ENCODE measurements at regions not wholly inside any gene's neighbourhood (a gene's known extent, or its start where the extent isn't known, plus 50 kb on each side); places are given as distances from the start of the nearest gene placed in this dataset.

DNA sequence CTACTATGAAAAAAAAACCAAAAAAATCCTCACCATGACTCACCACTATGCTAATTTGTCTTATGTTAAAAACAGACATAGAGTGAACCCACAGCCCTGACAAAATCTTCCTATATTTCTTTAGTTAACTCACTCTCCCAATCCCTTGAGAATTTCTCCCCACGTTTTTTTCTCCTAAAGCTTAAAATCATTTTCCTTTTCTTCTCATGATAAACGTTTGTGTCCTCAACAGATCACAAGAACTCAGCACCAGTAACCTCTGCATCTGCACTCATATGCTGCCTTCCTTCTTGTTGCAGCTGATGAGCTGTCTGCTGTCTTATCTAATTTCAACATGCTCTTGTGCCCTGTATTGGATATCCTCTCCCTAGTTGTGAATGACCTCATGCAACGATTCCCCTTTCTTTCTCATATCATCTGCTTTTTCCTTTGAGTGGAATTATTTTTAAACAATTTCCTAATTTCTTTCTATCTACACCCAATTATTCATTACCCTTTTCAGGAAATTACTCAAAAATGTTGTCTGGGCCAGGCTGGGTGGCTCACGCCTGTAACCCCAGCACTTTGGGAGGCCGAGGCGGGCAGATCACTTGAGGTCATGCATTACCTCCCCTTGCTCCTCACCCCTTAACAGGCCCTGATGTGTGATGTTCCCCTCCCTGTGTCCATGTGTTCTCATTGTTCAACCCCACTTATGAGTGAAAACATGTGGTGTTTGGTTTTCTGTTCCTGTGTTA lies 427.5 kb upstream of the MGAT4C start:
- no peaks in the 10 kb centered on the region for H3K79me2 ChIP-seq (replicated peaks; ENCODE audit: insufficient read depth, low read length)
- TF ChIP-seq RAD21 (conservative IDR thresholded peaks at IDR 0.05): no peak
- TF ChIP-seq MXI1 (conservative IDR thresholded peaks at IDR 0.05; ENCODE audit: poor library complexity, severe bottlenecking): no peak
- no peak for TF ChIP-seq POLR2AphosphoS5 (IDR thresholded peaks at IDR 0.05)
- TF ChIP-seq, protein P1, sequence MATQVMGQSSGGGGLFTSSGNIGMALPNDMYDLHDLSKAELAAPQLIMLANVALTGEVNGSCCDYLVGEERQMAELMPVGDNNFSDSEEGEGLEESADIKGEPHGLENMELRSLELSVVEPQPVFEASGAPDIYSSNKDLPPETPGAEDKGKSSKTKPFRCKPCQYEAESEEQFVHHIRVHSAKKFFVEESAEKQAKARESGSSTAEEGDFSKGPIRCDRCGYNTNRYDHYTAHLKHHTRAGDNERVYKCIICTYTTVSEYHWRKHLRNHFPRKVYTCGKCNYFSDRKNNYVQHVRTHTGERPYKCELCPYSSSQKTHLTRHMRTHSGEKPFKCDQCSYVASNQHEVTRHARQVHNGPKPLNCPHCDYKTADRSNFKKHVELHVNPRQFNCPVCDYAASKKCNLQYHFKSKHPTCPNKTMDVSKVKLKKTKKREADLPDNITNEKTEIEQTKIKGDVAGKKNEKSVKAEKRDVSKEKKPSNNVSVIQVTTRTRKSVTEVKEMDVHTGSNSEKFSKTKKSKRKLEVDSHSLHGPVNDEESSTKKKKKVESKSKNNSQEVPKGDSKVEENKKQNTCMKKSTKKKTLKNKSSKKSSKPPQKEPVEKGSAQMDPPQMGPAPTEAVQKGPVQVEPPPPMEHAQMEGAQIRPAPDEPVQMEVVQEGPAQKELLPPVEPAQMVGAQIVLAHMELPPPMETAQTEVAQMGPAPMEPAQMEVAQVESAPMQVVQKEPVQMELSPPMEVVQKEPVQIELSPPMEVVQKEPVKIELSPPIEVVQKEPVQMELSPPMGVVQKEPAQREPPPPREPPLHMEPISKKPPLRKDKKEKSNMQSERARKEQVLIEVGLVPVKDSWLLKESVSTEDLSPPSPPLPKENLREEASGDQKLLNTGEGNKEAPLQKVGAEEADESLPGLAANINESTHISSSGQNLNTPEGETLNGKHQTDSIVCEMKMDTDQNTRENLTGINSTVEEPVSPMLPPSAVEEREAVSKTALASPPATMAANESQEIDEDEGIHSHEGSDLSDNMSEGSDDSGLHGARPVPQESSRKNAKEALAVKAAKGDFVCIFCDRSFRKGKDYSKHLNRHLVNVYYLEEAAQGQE (IDR thresholded peaks at IDR 0.05; ENCODE audit: borderline replicate concordance): no peak
- no peak for TF ChIP-seq EP300 (conservative IDR thresholded peaks at IDR 0.05; ENCODE audit: poor library complexity, severe bottlenecking)
- TF ChIP-seq EZH2 (IDR thresholded peaks at IDR 0.05; ENCODE audit: borderline replicate concordance, insufficient read depth, low read length, poor library complexity, severe bottlenecking): no peak
- TF ChIP-seq CTCF (IDR thresholded peaks at IDR 0.05; ENCODE audit: poor library complexity, severe bottlenecking): no peak
- TF ChIP-seq SMC3 (conservative IDR thresholded peaks at IDR 0.05; ENCODE audit: poor library complexity): no peak
- no peak for TF ChIP-seq TAF1 (IDR thresholded peaks at IDR 0.05; ENCODE audit: low read depth)
- H3K9me2 ChIP-seq (ENCODE audit: insufficient read depth, low read length): no peaks in the 10 kb centered on the region
- H3F3A ChIP-seq (ENCODE audit: insufficient read depth, low read length, poor library complexity, severe bottlenecking): no peaks in the 10 kb centered on the region
- H3K36me3 ChIP-seq (ENCODE audit: insufficient read depth, low read length): no peaks in the 10 kb centered on the region
- no peak overlapping the region for H3K9ac ChIP-seq (ENCODE audit: low read length)
- H3K9me3 ChIP-seq (ENCODE audit: low read length): no peaks in the 10 kb centered on the region
- no peak overlapping the region for H2AFZ ChIP-seq (ENCODE audit: low read depth, low read length)
- H3K27ac ChIP-seq (ENCODE audit: low read length): no peak overlapping the region
- no peak overlapping the region for H3K4me2 ChIP-seq (ENCODE audit: low read length)
- no peak overlapping the region for H3K4me3 ChIP-seq (ENCODE audit: low read length)
- H3K27me3 ChIP-seq (ENCODE audit: insufficient read depth, low read depth, low read length): no peaks in the 10 kb centered on the region
- H4K20me1 ChIP-seq (ENCODE audit: insufficient read depth): no peaks in the 10 kb centered on the region

- Histone ChIP-seq H3K4me3 (ENCODE audit: low read length) (no peak overlapping the region), H3K27me3 (ENCODE audit: insufficient read depth, low read depth, low read length) (no peaks in the 10 kb centered on the region), H3K9ac (ENCODE audit: low read length) (no peak overlapping the region), H3K4me2 (ENCODE audit: low read length) (no peak overlapping the region), H3K27ac (ENCODE audit: low read length) (no peak overlapping the region), H3K9me2 (ENCODE audit: insufficient read depth, low read length) (no peaks in the 10 kb centered on the region), H4K20me1 (ENCODE audit: insufficient read depth) (no peaks in the 10 kb centered on the region), H2AFZ (ENCODE audit: low read depth, low read length) (no peak overlapping the region), H3F3A (ENCODE audit: insufficient read depth, low read length, poor library complexity, severe bottlenecking) (no peaks in the 10 kb centered on the region), H3K36me3 (ENCODE audit: insufficient read depth, low read length) (no peaks in the 10 kb centered on the region), H3K9me3 (ENCODE audit: low read length) (peaks cover 4% of the 10 kb centered on the region), H3K79me2 (replicated peaks; ENCODE audit: insufficient read depth, low read length) (no peaks in the 10 kb centered on the region)
- TF ChIP-seq TAF1 (IDR thresholded peaks at IDR 0.05; ENCODE audit: low read depth) (no peak), MXI1 (conservative IDR thresholded peaks at IDR 0.05; ENCODE audit: poor library complexity, severe bottlenecking) (no peak), EZH2 (IDR thresholded peaks at IDR 0.05; ENCODE audit: borderline replicate concordance, insufficient read depth, low read length, poor library complexity, severe bottlenecking) (no peak), POLR2AphosphoS5 (IDR thresholded peaks at IDR 0.05) (no peak), RAD21 (conservative IDR thresholded peaks at IDR 0.05) (no peak), SMC3 (conservative IDR thresholded peaks at IDR 0.05; ENCODE audit: poor library complexity) (no peak), EP300 (conservative IDR thresholded peaks at IDR 0.05; ENCODE audit: poor library complexity, severe bottlenecking) (no peak), CTCF (IDR thresholded peaks at IDR 0.05; ENCODE audit: poor library complexity, severe bottlenecking) (no peak)
- TF ChIP-seq, protein P1 (IDR thresholded peaks at IDR 0.05; ENCODE audit: borderline replicate concordance): no peak
Observed at GRCh38 chr12:86681060-86681459, 424.9 kb upstream of the MGAT4C start.

Data from neural cell (in vitro differentiated cells).